Non-pigmented ciliary epithelial cell (primary cell): ENCODE measurements at regions not wholly inside any gene's neighbourhood (a gene's known extent, or its start where the extent isn't known, plus 50 kb on each side); places are given as distances from the start of the nearest gene placed in this dataset.

Experiments used
- DNase-seq: peaks from one replicate; pipeline ENCODE4 v3.0.0-alpha.2; 2010; ENCODE audit warnings: low read depth

DNA sequence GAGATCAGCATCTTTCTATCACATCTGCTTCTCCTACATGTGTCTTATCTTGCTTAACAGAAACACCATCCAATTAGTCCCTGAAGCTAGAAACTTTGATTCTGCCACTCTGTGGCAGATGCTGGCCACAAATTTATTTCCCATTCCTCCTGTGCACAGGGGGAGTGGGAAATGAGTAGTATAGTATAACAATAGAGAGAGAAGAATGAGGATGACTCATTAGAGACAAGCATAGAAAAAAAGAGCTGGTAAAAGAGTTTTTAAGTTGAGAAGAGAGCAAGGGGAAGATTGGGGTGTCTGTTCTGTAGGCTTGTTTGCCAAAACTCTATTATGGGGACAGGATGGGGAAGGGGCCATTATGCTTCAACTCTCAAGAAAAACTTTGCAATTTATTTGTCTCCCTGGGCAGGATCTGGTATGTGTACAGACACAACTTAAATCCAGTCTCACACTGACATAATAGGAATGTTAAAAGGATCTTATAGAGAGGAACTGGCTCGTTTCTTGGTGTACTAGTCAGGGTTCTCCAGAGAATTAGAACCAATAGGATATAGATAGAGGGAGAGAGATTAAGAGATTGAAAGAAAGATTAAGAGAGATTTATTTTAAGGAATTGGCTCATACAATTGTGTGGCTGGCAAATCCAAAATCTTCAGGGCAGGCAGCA lies 142.6 kb upstream of the CPSF6 start:
- DNase-seq: no peak

- no peak for DNase-seq
Measured at GRCh38 chr12:69097619-69098368, 141.6 kb upstream of the CPSF6 start.

DNA sequence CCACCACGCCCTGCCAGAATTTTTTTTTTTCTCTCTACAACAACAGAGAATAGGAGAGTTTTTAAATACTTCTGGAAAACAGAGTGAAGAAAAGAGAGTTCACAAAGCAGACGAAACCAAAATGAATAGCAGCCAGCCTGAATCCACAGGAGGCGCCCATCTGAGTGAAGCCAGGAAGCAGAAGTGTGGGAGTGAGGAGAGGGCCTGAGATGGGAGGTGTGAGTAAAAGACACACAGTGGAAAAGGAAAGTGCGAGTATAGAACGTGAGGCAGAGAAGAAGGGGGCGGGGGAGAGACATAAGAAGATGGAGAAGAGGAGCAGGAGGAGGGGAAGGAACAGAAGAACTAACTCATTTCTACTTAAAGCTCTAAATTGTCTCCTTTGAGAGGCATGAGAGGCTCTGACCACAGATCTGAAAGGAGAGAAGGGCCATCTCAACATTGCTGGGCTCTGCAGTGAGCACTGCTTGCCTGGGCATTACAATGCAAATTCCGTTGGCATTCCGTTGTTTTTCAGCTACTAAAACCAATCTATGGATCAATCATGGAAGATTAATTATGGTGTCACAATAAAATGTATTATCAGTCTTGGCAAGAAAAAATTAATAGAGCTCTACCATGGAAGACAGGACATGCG lies 140.1 kb upstream of the CPSF6 start:
- no peak for DNase-seq

GRCh38 chr12:69101505-69101904 lies 137.9 kb upstream of the CPSF6 start:
- DNase-seq: no peak

- DNase-seq: no peak
Measured at GRCh38 chr12:69102856-69103255, 136.5 kb upstream of the CPSF6 start.

- no peak for DNase-seq
Measured at GRCh38 chr12:69105101-69105962, 134.0 kb upstream of the CPSF6 start.

DNA sequence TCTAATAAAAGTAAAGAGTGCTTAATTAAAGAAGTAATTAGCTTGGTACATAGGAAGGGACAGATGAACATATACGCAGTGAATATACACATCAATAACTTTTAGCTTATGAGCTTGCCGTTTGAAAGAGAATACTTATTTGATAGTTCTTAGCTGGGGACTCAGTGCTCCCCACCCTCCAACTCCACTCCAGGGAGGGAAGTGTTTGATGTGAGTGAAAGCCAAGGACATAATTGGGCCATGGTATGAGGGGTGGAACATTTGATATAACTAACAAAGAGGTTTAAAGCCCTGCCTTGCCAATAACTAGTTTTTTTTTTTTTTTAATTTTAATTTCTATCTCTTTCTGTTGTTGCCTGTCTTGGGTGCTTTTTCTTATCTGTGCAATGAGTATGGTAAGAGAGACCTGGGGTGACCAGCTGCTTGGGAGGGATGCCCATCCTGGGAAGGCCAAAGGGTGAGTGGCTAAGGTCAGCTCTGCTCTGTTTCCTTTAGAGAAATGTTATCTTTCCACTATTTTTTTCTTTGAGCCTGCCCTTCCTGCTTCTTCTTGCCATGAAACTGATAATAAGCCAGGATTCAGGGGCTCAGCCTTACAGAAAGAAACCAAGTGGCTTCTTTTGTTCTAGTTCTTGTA lies 132.8 kb upstream of the CPSF6 start:
- no peak for DNase-seq

DNA sequence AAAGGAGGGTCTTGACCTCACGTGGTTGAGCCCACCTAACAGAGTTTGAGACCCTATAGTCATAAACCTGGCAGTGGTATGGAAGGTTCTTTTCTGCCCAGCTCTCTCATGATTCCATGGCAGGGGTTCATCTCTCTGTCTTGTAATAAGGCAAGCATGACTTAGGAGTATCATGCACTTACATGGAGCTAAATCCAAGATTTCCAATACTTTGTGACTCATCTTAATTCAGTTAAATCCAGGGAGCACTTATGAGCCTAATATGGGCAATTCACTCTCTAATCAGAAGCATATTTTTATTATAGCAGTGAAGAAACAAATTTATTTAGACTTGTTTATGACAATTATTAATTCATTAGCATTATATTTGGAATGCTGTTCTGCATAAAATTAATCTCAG lies 131.8 kb upstream of the CPSF6 start:
- no peak for DNase-seq

GRCh38 chr12:69108037-69108436 lies 131.3 kb upstream of the CPSF6 start:
- DNase-seq: no peak

GRCh38 chr12:69112616-69113015 lies 126.8 kb upstream of the CPSF6 start:
- no peak for DNase-seq

- no peak for DNase-seq
Measured at GRCh38 chr12:69115099-69115498, 124.3 kb upstream of the CPSF6 start.

DNA sequence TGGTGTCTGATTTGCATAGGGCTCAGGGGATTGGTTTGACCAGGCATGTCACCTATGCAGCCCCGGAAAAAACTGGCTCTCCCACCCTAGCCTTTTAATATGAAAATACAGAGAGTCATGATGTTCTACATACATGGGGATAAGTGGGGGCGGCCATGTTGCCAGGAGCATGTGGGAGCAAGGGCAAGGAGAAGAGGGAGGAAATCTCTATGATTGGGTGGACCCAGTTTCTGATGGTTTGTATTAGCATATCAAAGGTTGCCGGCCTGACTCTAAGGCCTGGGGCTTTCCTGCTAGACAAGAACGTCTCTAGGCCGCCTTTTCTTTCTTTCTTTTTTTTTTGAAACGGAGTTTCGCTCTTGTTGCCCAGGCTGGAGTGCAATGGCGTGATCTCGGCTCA lies 123.4 kb upstream of the CPSF6 start:
- no peak for DNase-seq

DNA sequence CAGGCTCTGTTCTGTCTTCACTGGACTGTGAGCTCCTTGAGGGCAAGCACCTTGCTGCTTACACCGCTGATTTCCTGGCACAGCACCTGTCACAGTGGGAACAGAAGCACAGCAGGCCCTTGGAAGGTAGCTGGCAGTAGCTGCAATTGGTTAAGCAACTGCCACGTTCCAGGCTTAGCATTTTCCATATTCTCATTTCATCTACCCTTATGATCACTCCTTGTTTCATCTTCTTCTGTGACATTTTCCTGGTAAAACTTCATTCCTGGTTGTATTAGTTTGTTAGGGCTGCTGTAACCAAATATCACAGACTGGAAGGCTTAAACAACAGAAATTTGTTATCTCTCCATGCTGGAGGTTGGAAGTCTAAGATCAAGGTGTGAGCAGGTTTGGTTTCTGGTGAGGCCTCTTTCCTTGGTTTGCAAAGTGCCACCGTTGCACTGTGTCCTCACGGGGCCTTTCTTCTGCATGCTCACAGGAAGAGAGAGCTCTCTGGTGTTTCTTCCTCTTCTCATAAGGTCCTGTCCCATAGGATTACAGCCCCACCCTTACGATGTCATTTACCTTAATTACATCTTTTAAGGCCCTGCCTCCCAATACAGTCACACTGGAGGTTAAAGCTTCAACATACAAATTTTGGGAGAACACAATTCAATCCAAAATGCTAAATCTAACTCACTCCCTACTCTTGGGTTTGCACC lies 121.7 kb upstream of the CPSF6 start:
- DNase-seq: no peak

GRCh38 chr12:69118516-69118915 lies 120.9 kb upstream of the CPSF6 start:
- DNase-seq: no peak

GRCh38 chr12:69119770-69120169 lies 119.6 kb upstream of the CPSF6 start:
- no peak for DNase-seq

GRCh38 chr12:69120354-69120753 lies 119.0 kb upstream of the CPSF6 start:
- DNase-seq: no peak

DNA sequence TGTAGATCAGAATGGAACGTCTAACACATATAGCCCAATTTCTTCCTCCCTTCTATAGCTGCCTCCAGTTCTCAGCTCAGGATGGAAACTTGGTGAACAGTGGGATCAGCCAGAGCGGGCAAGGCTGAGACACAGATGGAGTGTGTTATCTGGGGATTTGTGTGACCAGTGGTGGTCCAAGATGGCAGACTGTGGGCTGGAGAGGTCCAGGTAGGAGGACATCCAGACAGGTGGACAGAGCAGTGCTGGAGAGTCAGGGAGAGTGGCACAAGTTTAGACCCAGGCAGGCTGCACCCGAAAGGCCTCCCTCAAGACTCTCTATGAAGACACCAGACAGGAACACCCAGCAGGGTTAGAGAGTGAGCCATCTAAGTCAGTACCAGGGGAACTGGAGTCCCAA lies 116.1 kb upstream of the CPSF6 start:
- no peak for DNase-seq

DNA sequence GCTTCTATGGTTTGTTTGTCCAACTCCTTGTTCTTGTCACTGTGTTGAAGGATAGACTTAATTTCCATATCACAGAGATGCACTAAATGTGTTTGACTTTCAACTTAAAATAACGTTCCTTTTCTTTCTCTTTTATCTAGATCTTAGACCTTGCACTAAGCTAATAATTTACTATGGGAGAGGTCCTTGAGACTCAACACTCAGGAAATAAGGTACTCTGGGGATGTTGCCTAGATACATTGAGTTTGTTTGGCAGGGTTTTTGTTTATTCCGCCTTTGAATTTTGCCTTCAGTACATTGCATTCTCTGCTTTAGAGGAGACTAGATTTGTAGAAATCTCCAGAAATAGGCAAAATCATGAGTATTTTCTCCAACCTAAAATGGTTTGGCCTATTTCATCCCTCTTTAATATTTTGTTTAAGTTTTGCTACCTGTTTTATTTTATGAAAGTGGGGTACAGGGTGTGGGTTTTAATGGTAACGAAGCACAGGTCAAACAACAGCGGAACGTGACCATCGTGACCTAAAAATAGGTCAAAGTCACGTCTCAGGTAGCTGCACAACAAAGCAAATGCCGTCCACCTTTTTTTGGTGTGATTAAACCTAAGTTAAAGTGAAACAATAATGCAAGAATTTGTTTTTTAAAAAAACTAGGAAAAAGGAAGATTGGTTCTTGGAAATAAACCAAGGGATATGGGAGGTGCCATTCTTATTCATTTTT lies 115.3 kb upstream of the CPSF6 start:
- DNase-seq: no peak

DNA sequence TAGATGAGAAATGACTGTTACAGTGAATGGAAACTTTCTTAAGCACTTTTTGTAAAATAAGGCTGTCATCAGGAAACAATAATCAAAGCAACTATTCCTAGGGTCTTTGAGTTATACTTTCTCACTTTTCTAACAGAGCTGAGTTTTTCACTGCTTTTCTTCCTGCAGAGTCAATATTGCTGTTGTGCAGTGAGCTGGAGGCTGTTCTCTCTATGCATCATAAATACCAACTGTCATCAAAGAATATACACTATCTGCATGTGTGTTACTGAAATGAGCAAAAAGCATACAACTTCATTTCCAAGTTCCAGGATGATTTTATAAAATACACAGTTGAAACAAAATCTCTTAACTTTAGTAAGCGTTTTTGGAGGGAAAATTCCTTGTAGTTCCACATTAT lies 110.4 kb upstream of the CPSF6 start:
- DNase-seq: no peak

DNA sequence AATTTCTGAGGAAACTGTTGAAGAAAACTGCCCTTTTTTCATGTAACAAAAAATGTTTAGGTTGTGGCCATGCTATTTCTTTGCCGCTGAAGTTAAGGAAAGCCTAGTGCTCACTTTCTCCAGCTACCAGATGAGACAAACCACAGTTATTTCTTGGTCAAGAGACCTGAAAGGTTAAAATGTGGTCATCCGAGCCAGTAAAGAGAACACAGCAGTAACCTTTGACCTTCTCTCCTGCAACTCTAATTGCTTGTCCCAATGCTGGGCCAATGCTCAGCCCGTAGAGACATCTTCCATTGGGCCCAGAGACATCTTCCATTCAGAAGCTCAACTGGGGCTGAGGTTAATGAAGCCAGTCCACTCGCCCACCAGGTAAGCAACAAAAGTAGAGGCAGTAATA lies 109.8 kb upstream of the CPSF6 start:
- no peak for DNase-seq

DNA sequence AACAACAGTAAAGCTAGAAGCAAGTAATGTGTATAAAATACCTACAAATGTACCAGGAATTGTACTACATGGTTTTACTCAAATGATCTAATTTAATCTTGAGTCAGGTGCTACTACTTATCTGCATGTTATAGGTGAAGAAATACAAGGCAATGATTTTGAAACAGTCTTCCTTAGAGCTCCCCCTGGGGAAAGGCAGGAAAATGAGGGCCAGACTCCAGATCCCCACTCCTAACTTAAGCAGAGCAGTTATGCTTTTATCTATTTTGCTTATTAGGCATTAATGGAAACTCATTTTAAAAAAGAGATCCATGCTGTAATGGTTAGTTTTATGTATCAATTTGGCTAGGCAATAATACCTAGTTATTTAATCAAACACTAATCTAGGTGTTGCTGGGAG lies 109.3 kb upstream of the CPSF6 start:
- DNase-seq: no peak
